ENCODE measurements at regions not wholly inside any gene's neighbourhood (a gene's known extent, or its start where the extent isn't known, plus 50 kb on each side); places are given as distances from the start of the nearest gene placed in this dataset.
A peak's percentile ranks its signal among the peaks of the same experiment; 100 is the strongest.

DNA sequence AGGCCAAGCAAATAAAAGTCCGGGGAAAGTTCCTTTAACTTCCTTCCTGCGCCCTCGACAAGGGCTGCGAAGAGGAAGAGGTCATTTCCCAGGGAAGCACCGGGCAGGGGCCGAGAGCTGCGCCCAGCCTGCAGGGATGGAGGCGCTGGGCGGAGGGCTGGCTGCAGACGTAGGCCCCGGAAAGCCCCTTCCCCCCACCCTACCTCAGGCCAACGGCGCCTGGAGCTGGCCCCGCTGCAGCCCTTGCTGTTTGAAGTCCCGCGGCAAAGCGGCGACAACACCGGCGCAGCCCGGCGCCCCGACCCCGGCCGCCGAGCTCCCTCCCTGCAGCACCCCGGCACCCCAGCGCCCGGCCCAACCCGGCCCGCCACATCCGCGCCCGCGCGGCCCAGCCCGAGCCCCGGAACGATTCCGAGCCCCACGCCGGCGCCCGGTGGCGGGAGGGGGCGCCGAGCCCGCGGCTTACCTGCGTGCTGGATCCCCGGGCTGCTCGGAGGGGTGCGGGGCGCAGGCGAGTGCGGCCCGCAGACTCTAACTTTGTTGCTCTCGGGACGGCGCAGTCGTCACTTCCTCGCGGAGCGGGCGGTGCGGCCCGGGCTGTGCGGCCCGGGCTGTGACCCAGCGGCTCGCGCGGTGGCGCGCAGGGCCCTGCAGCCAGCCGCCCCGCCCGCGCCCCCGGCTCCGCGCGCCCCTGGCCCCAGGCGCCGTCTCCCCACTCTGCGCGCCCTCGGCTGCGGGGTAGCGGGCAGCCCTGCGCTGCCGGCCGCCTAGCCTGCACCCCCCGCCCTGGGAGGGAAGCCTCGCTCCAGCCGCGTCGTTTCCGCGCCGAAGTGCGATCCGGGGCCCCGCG lies 64.8 kb upstream of the PTGR2 start:
- ATAC-seq (replicated peaks) (peak; percentile 68 to 69), DNase-seq (peak; percentile 37)
- peak overlapping the region; percentile 98 for H3K27ac Mint-ChIP-seq
- H3K27me3 Mint-ChIP-seq, result no peaks in the 10 kb centered on the region
- no peaks in the 10 kb centered on the region for H3K9me3 Mint-ChIP-seq
- peaks cover 0 to 4% of the 10 kb centered on the region in 2 donors for H3K36me3 Mint-ChIP-seq
- H3K4me3 Mint-ChIP-seq, result peak overlapping the region; percentile 89 to 91
- peaks cover 42 to 70% of the 10 kb centered on the region in 2 donors for H3K4me1 Mint-ChIP-seq

DNA sequence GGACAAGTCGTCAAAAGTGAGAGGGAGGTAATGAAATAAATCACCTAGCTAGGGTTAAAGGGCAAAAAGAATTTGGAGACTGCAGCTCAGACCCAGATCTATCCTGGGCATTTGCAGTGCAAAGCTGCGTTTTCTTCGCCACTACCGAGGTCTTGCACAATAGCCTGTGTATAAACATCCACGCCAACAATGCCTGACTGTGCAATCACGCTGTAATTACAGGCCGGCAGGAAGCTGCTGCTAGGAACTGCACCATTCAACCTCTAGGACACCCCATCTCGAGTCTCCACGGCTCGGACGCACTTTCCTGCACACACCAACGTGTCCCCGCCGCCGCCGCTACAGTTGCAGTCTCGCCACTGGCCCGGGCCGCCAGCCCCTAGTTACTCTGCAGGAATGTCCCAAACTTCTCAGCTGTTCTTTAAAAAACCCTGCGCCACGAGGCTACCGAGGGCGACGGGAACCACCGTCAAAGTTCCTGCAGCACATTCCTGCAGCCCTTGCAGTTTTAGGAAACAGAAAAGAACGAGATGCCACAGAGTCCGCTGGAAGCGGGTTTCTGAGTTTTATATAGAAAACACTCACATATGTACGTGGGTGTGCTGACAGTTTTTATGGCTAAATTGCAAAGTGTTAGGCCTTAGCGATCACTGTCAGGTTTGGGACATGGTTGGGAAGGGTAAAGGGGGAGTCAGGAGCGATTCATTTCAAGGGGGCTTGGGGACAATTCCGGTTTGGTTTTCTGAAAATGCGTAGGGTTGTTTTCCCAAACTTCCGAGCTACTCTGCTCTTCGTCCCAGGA lies 65.6 kb upstream of the PTGR2 start:
- Mint-ChIP-seq H3K36me3 (peaks cover 0 to 4% of the 10 kb centered on the region in 2 donors), H3K9me3 (no peaks in the 10 kb centered on the region), H3K27ac (peak overlapping the region; percentile 91), H3K27me3 (no peaks in the 10 kb centered on the region), H3K4me1 (peaks cover 42 to 71% of the 10 kb centered on the region in 2 donors), H3K4me3 (peak overlapping the region; percentile 89 to 91)
- peak; percentile 61 to 63 for ATAC-seq (replicated peaks)
- peak; percentile 55 for DNase-seq

DNA sequence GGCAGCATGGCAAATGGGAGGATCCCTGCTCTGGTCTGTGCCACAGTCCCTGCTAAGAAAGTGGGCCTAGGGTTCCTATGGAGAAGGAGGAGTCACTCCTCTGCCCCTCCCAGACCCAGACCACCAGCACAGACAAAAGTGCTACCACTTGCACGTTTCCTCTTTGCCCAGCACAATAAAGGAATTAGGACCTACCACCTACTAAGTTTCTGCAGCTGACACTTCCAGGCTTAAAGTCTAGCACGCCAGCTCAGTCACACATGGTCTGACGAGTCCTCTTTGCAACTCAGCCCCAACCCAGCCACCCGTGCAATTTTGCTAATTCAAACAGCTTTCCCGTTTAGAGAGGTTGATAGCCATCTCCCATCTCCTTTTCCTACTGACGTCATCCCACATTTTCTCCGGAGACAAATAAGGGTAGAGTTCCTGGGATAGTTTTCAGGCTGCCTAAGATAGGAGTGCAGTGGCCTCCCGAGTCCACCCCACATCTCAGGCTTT lies 66.2 kb upstream of the PTGR2 start:
- ATAC-seq (replicated peaks) (peak; percentile 53 to 62), DNase-seq (no peak)
- H3K4me3 Mint-ChIP-seq, result peak overlapping the region; percentile 89 to 91
- H3K4me1 Mint-ChIP-seq, result peaks cover 46 to 76% of the 10 kb centered on the region in 2 donors
- H3K27me3 Mint-ChIP-seq, result no peaks in the 10 kb centered on the region
- peak overlapping the region; percentile 91 for H3K27ac Mint-ChIP-seq
- H3K36me3 Mint-ChIP-seq, result peaks cover 1 to 6% of the 10 kb centered on the region in 2 donors
- no peaks in the 10 kb centered on the region for H3K9me3 Mint-ChIP-seq

DNA sequence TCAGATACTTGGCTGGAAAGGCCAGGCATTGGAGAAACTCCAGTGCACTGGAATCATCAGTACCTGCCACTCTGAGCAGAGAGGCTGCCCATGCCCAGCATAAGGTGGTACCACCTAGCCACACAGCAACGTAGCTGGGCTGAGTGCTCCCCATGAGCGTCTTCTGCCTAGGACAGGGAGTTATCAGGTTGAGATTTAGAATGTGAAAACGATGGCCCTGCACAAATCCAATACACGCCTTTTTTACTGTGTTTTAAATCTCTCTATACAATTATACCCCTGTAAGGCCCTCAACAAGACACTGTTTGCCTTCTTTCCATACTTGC lies 66.7 kb upstream of the PTGR2 start:
- H3K27me3 Mint-ChIP-seq, result no peaks in the 10 kb centered on the region
- H3K4me3 Mint-ChIP-seq, result peak overlapping the region; percentile 89 to 91
- H3K4me1 Mint-ChIP-seq, result peaks cover 49 to 76% of the 10 kb centered on the region in 2 donors
- no peak for ATAC-seq (replicated peaks)
- no peak for DNase-seq
- H3K27ac Mint-ChIP-seq, result peak overlapping the region; percentile 91
- peaks cover 6 to 9% of the 10 kb centered on the region in 2 donors for H3K36me3 Mint-ChIP-seq
- H3K9me3 Mint-ChIP-seq, result no peaks in the 10 kb centered on the region

DNA sequence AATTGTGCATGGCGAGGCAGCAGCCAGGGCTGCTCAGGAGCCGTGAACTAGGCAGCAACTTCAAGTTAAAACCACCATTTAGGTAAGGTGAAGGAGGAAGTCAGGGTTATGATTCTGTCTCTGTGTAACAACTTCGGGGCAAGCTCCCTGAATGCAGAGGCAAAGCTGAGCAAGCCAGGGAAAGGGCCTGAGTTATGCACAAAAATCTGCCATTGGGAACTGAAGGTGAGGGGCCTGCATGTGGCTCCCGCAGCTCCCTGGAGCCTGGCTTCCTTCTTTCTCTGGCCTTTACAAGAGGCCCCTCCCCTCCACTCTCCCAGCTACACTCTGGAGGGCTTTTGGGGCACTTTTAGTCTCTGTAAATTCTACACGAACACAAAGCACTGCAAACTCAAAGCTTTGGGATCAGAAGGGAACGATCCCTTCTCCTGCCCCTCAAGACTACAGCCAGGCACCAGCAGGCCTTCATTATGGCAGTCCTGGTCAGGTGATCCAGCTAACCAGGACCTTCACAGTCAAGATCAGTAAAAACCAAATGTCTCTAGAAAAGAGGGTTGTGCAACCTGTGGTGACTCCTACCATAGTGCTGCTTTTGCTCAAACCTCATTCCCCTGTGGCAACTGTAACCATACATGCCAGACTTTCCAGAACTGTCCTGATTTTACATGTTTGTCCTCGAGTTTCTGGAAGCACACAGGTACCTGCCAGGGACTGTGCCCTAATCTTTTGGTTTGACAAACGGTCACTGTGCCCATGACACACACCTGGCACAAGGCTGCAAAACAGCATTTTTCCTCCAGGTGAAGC lies 67.2 kb upstream of the PTGR2 start:
- Mint-ChIP-seq H3K36me3 (peaks cover 7 to 9% of the 10 kb centered on the region in 2 donors), H3K4me3 (peak overlapping the region; percentile 74 to 78), H3K27me3 (no peaks in the 10 kb centered on the region), H3K4me1 (peaks cover 47 to 71% of the 10 kb centered on the region in 2 donors), H3K9me3 (no peaks in the 10 kb centered on the region), H3K27ac (peak overlapping the region; percentile 94)
- no peak for ATAC-seq (replicated peaks)
- DNase-seq, result no peak

DNA sequence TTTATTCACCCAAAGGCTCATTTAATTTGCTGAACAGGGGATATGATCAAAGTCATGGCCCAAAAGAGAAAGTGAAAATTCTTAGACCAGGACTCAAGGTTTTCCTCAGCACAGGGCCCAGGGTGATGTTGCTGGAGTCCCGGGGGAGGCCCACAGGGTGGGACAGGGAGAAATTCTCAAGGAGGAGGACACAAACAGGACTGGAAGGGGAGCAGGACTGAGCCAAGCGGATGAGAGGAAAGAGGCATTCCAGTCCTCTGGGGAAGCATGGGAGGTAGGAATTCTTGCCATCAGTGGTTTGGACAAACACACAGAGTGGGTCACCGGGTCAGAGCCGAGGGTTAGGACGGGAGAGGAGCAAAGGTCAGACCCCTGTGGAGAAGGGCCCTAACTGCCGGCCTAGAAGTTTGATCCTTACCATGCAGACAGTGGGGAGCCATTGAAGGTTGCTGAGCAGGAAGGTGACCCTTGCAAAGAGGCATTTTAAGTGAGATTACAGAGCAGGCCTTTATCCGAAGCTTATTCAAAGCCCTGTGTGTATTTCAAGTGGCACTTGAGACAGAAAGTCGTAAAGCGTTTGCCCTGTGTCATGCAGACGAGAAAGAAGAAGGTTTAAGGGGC lies 68.4 kb upstream of the PTGR2 start:
- DNase-seq (no peak), ATAC-seq (replicated peaks) (no peak)
- Mint-ChIP-seq H3K4me3 (peak overlapping the region; percentile 61 to 65), H3K36me3 (peaks cover 12 to 14% of the 10 kb centered on the region in 2 donors), H3K9me3 (no peaks in the 10 kb centered on the region), H3K27ac (peak overlapping the region; percentile 85), H3K27me3 (no peaks in the 10 kb centered on the region), H3K4me1 (peaks cover 48 to 71% of the 10 kb centered on the region in 2 donors)

DNA sequence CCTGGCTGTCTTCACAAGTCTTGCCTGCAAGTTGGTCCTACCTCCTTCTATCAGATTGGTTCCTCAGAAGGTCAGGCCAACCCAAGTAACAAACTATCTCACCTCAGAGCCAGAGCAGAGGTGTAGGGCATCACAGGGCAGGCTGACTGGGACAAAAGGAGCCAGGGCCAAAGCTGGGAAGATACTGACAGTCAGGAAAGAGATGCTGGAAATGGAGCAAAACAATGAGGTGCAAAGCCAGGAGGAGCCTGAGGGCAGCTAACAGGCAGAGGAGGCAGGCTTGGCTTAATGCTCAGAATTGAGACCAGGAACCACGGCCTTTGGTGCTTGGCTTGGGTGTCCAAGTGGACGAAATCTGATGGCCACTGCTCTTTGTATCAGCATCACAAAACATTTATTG lies 68.4 kb upstream of the PNMA1 start:
- Mint-ChIP-seq H3K27me3 (no peaks in the 10 kb centered on the region), H3K4me3 (peak overlapping the region in 1 of 2 donors; percentile 61), H3K4me1 (peaks cover 53 to 71% of the 10 kb centered on the region in 2 donors), H3K27ac (peak overlapping the region; percentile 38), H3K9me3 (no peaks in the 10 kb centered on the region), H3K36me3 (peaks cover 14% of the 10 kb centered on the region in 2 donors)
- DNase-seq, result no peak
- no peak for ATAC-seq (replicated peaks)

DNA sequence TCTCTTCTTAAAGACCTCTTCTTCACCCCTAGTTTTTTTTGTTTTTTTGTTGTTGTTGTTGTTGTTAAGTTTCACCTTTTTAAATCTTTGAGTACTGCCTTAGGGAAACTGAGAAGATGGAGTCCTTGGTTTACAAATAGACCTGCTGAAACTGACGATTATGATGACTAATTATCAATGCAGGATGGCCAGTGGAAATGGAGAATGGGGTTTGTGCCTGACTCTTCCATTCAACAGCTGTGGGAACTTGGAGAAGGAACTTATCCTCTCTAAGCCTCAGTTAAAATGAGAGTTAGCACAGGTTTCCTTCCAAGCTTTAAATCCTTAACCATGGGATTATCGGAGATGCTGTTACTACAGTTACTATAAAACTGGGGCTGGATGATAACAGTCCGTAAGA lies 66.7 kb upstream of the PNMA1 start:
- DNase-seq (no peak), ATAC-seq (replicated peaks) (no peak)
- H3K27ac Mint-ChIP-seq, result peak overlapping the region; percentile 81
- H3K27me3 Mint-ChIP-seq, result no peaks in the 10 kb centered on the region
- no peak overlapping the region for H3K4me3 Mint-ChIP-seq
- H3K9me3 Mint-ChIP-seq, result no peaks in the 10 kb centered on the region
- H3K4me1 Mint-ChIP-seq, result peaks cover 60 to 79% of the 10 kb centered on the region in 2 donors
- H3K36me3 Mint-ChIP-seq, result peaks cover 14 to 18% of the 10 kb centered on the region in 2 donors

DNA sequence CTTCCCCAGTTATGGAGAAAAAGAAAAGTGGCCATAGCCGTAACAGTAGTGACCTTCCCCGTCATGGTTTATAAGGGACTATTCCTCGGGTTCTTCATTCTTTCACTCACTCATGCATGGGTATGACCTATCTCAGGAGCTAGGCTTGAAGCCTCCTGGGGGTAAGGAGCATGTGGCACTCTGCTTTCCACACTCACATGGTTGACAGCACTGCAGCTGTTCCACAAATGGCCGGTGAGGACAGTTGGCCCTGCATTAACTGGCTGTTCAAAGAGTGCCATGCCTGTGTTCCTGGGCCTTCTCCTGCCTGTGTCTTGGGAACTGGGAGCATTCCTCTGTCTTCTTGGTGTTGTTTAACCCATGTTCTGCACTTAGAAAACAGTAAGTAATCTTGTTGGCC lies 66.2 kb upstream of the PNMA1 start:
- no peaks in the 10 kb centered on the region for H3K27me3 Mint-ChIP-seq
- ATAC-seq (replicated peaks) (no peak), DNase-seq (no peak)
- peaks cover 14 to 18% of the 10 kb centered on the region in 2 donors for H3K36me3 Mint-ChIP-seq
- peak overlapping the region in 1 of 2 donors; percentile 2 for H3K4me3 Mint-ChIP-seq
- peaks cover 58 to 79% of the 10 kb centered on the region in 2 donors for H3K4me1 Mint-ChIP-seq
- no peaks in the 10 kb centered on the region for H3K9me3 Mint-ChIP-seq
- H3K27ac Mint-ChIP-seq, result no peak overlapping the region

DNA sequence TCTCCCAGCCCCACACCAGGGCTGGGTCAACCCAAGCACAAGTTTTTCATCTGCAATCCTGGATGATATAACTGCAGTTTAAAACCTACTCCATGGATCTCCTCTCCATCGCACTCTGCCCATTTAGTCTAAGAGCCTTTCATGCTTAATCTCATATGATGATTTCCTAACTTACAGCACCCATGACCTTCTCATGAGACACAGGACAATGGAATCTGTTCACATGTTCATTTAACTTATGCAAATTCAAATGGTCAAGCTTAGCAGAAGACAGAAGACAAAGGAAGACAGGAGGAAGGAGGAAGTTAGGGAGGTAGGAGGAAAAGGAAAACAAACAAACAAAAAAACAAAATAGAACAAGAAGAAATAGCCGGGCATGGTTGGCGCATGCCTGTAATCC lies 64.6 kb upstream of the PNMA1 start:
- H3K27ac Mint-ChIP-seq, result peak overlapping the region; percentile 78
- H3K4me3 Mint-ChIP-seq, result no peak overlapping the region
- no peaks in the 10 kb centered on the region for H3K9me3 Mint-ChIP-seq
- DNase-seq (no peak), ATAC-seq (replicated peaks) (no peak)
- H3K36me3 Mint-ChIP-seq, result peaks cover 14 to 18% of the 10 kb centered on the region in 2 donors
- H3K27me3 Mint-ChIP-seq, result no peaks in the 10 kb centered on the region
- H3K4me1 Mint-ChIP-seq, result peaks cover 55 to 79% of the 10 kb centered on the region in 2 donors

DNA sequence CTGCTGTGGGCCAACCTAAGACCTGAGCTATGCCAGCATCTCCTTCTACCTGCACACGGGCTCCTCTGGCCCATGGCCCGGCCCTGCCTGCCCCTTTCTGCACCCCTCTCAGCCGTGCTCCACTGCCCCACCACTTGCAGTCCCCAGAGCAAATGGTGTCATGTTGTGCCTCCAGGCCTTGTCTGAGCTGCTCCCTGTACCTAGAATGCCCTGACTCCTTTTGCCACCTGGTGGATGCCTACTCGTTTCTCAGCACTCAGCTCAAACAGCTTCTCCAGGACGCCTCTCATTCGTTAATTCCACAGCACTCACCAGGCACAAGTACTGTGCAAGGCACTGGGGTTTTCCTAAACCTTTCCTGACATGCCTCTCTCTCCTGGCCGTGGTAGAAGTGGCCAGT lies 63.2 kb upstream of the PNMA1 start:
- Mint-ChIP-seq H3K27me3 (no peaks in the 10 kb centered on the region), H3K9me3 (no peaks in the 10 kb centered on the region), H3K27ac (peak overlapping the region; percentile 11), H3K4me3 (no peak overlapping the region), H3K36me3 (peaks cover 11 to 18% of the 10 kb centered on the region in 2 donors), H3K4me1 (peaks cover 47 to 79% of the 10 kb centered on the region in 2 donors)
- ATAC-seq (replicated peaks), result peak; percentile 55 to 60
- no peak for DNase-seq

DNA sequence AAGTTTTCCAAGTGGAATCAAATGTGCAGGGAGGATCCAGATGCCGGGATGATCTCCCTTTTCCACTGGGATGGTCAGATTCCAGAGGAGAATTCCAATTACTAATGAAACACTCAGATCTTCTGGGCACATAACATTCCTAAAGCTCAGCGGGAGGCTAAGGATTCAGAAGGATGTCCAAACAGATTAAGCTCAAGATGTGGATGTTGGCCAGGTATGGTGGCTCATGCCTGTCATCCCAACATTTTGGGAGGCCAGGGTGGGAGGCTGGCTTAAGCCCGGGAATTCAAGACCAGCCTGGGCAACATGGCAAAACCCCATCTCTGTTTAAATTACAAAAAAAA lies 62.0 kb upstream of the PNMA1 start:
- no peaks in the 10 kb centered on the region for H3K27me3 Mint-ChIP-seq
- H3K9me3 Mint-ChIP-seq, result no peaks in the 10 kb centered on the region
- peaks cover 13 to 18% of the 10 kb centered on the region in 2 donors for H3K36me3 Mint-ChIP-seq
- no peak overlapping the region for H3K4me3 Mint-ChIP-seq
- H3K4me1 Mint-ChIP-seq, result peaks cover 58 to 90% of the 10 kb centered on the region in 2 donors
- ATAC-seq (replicated peaks), result no peak
- no peak for DNase-seq
- peak overlapping the region; percentile 42 for H3K27ac Mint-ChIP-seq

DNA sequence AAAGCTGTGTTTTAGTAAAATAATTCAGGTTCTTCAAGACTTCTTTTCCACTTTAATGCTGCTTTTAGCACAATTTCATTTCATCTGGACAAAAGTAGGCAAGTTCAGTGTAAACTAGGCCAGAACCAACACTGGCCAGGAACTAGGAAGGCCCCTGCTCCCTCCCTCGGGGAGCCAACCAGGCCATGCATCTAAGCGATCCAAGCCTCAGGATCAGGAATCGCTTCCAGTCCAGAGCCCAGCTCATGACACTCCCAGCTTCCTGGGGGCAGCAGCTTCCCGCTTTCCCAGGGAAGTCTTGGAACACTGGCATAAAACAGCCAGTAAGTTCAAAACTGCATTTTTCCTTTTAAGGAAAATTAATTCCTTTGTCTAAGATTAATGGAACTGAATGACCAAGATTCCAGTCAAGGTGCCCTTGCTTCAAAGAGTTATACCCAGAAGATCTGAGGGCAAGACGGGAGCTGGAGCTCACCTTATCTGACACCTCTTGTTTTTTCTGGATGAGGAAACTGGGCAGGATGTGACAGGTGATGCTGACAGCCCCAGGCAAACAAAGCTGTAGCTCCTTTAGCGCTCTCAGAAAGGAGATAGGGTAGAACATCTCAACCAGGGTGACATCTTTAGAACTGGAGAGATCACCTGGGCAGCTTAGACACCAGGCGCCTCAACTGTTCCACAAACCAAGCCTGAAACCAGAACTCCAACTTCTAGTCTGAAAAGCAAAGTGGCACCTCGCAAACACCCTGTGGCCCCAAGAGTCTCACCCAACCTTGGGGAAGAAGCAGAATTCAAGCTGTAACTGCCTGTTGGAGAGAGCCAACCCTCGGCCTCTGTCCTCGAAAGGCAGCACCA lies 61.4 kb upstream of the PNMA1 start:
- H3K27me3 Mint-ChIP-seq, result no peaks in the 10 kb centered on the region
- H3K4me1 Mint-ChIP-seq, result peaks cover 62 to 91% of the 10 kb centered on the region in 2 donors
- H3K36me3 Mint-ChIP-seq, result peaks cover 13 to 18% of the 10 kb centered on the region in 2 donors
- DNase-seq (no peak), ATAC-seq (replicated peaks) (no peak)
- peak overlapping the region; percentile 42 for H3K27ac Mint-ChIP-seq
- H3K4me3 Mint-ChIP-seq, result no peak overlapping the region
- no peaks in the 10 kb centered on the region for H3K9me3 Mint-ChIP-seq
